OCI-LY1 (cell line): ENCODE measurements at regions not wholly inside any gene's neighbourhood (a gene's known extent, or its start where the extent isn't known, plus 50 kb on each side); places are given as distances from the start of the nearest gene placed in this dataset.

Experiments used
- H2AFZ ChIP-seq: fragments of 200-600 bp; sonication (generic), shearing (Covaris generic); 2 replicates; pipeline ENCODE4 v1.6.0; 2014; ENCODE audit warnings: antibody characterized with exemption, mild to moderate bottlenecking, low read length
- H3F3A ChIP-seq: fragments of 200-600 bp; sonication (generic), shearing (Covaris generic); 2 replicates; pipeline ENCODE4 v1.6.0; 2014; ENCODE audit warnings: mild to moderate bottlenecking, antibody characterized with exemption, low read length, moderate library complexity; ENCODE audit not compliant: insufficient read depth
- H3K27ac ChIP-seq: fragments of 200-600 bp; sonication (generic); 2 replicates; pipeline ENCODE4 v1.5.1; 2014; ENCODE audit warnings: low read length, mixed run types, mild to moderate bottlenecking, low read depth; ENCODE audit not compliant: poor library complexity, severe bottlenecking
- H3K27me3 ChIP-seq: fragments of 200-600 bp; sonication (generic); 2 replicates; pipeline ENCODE4 v1.6.0; 2014; ENCODE audit warnings: antibody characterized with exemption, mild to moderate bottlenecking, low read length, moderate library complexity; ENCODE audit not compliant: insufficient read depth
- H3K36me3 ChIP-seq: fragments of 200-600 bp; sonication (generic); 2 replicates; pipeline ENCODE4 v1.6.1; 2014; ENCODE audit warnings: mild to moderate bottlenecking, antibody characterized with exemption, low read length, moderate library complexity, mixed read lengths; ENCODE audit not compliant: insufficient read depth
- H3K4me1 ChIP-seq: fragments of 200-600 bp; sonication (generic); 2 replicates; pipeline ENCODE4 v1.5.1; 2014; ENCODE audit warnings: mild to moderate bottlenecking, low read length, moderate library complexity; ENCODE audit not compliant: insufficient read depth, severe bottlenecking
- H3K4me2 ChIP-seq: fragments of 200-600 bp; sonication (generic), shearing (Covaris generic); 2 replicates; pipeline ENCODE4 v1.6.1; 2014; ENCODE audit warnings: low read length
- H3K4me3 ChIP-seq: fragments of 200-600 bp; sonication (generic); 2 replicates; pipeline ENCODE4 v1.5.1; 2014; ENCODE audit warnings: low read length, low read depth, mild to moderate bottlenecking, mixed read lengths; ENCODE audit not compliant: poor library complexity, severe bottlenecking
- H3K79me2 ChIP-seq: fragments of 200-600 bp; shearing (Covaris generic); 2 replicates; pipeline ENCODE4 v1.6.1; 2016; ENCODE audit warnings: mixed run types, low read length, mixed read lengths; ENCODE audit not compliant: insufficient read depth
- H3K9ac ChIP-seq: fragments of 200-600 bp; sonication (generic), shearing (Covaris generic); 2 replicates; pipeline ENCODE4 v1.6.1; 2014; ENCODE audit warnings: mild to moderate bottlenecking, low read length, mixed read lengths
- H3K9me2 ChIP-seq: fragments of 200-600 bp; sonication (generic), shearing (Covaris generic); 2 replicates; pipeline ENCODE4 v1.6.1; 2014; ENCODE audit warnings: low read depth, mild to moderate bottlenecking, low read length, mixed read lengths
- H3K9me3 ChIP-seq: fragments of 200-600 bp; shearing (Covaris generic); 2 replicates; pipeline ENCODE4 v1.6.1; 2014; ENCODE audit warnings: low read length, mixed read lengths
- H4K20me1 ChIP-seq: fragments of 200-600 bp; sonication (generic), shearing (Covaris generic); 2 replicates; pipeline ENCODE4 v1.6.0; 2016; ENCODE audit warnings: mild to moderate bottlenecking, low read length; ENCODE audit not compliant: insufficient read depth
- EZH2 ChIP-seq: fragments of 200-600 bp; sonication (generic), shearing (Covaris generic); IDR thresholded peaks from 2 replicates; pipeline ENCODE4 v1.8.0; 2017; ENCODE audit warnings: borderline replicate concordance, mixed run types, mild to moderate bottlenecking, antibody characterized with exemption, low read length, moderate library complexity, mixed read lengths
- TF ChIP-seq, protein P1 (sequence below): fragments of 200-600 bp; sonication (generic), shearing (Covaris generic); IDR thresholded peaks from 2 replicates; pipeline ENCODE4 v1.5.1; 2017; ENCODE audit warnings: mild to moderate bottlenecking, antibody characterized with exemption, low read length, moderate library complexity, mixed read lengths

GRCh38 chr4:24743927-24744326 is 51.4 kb upstream of the SOD3 start:
- Histone ChIP-seq H4K20me1 (no peaks in the 10 kb centered on the region), H3K36me3 (no peaks in the 10 kb centered on the region), H3F3A (no peaks in the 10 kb centered on the region), H3K79me2 (no peaks in the 10 kb centered on the region), H3K4me1 (no peaks in the 10 kb centered on the region), H3K4me2 (no peak overlapping the region), H2AFZ (no peak overlapping the region), H3K9me3 (no peaks in the 10 kb centered on the region), H3K27ac (no peak overlapping the region), H3K27me3 (no peaks in the 10 kb centered on the region), H3K9me2 (no peaks in the 10 kb centered on the region), H3K4me3 (no peak overlapping the region), H3K9ac (no peak overlapping the region)
- TF ChIP-seq, protein P1, sequence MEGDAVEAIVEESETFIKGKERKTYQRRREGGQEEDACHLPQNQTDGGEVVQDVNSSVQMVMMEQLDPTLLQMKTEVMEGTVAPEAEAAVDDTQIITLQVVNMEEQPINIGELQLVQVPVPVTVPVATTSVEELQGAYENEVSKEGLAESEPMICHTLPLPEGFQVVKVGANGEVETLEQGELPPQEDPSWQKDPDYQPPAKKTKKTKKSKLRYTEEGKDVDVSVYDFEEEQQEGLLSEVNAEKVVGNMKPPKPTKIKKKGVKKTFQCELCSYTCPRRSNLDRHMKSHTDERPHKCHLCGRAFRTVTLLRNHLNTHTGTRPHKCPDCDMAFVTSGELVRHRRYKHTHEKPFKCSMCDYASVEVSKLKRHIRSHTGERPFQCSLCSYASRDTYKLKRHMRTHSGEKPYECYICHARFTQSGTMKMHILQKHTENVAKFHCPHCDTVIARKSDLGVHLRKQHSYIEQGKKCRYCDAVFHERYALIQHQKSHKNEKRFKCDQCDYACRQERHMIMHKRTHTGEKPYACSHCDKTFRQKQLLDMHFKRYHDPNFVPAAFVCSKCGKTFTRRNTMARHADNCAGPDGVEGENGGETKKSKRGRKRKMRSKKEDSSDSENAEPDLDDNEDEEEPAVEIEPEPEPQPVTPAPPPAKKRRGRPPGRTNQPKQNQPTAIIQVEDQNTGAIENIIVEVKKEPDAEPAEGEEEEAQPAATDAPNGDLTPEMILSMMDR = no peak
- TF ChIP-seq EZH2 = no peak

GRCh38 chr4:24745172-24745895 is 50.0 kb upstream of the SOD3 start:
- TF ChIP-seq, protein P1 = no peak
- no peak for TF ChIP-seq EZH2
- H3K27ac ChIP-seq = no peak overlapping the region
- H3K9ac ChIP-seq = no peak overlapping the region
- no peaks in the 10 kb centered on the region for H4K20me1 ChIP-seq
- no peaks in the 10 kb centered on the region for H3K79me2 ChIP-seq
- no peaks in the 10 kb centered on the region for H3K9me3 ChIP-seq
- H3K27me3 ChIP-seq = no peaks in the 10 kb centered on the region
- H3K4me1 ChIP-seq = no peaks in the 10 kb centered on the region
- no peaks in the 10 kb centered on the region for H3K36me3 ChIP-seq
- H2AFZ ChIP-seq = no peak overlapping the region
- H3K4me2 ChIP-seq = no peak overlapping the region
- H3F3A ChIP-seq = no peaks in the 10 kb centered on the region
- no peaks in the 10 kb centered on the region for H3K9me2 ChIP-seq
- H3K4me3 ChIP-seq = no peak overlapping the region
